MM.1S (cell line): ENCODE measurements at regions not wholly inside any gene's neighbourhood (a gene's known extent, or its start where the extent isn't known, plus 50 kb on each side); places are given as distances from the start of the nearest gene placed in this dataset.

Experiments
- CTCF ChIP-seq: fragments of 300-600 bp; sonication (generic); IDR thresholded peaks from 2 replicates; pipeline ENCODE4 v1.5.1; 2016; ENCODE audit warnings: antibody characterized with exemption, low read length, mixed read lengths
- EZH2 ChIP-seq: fragments of 300-600 bp; sonication (generic); optimal IDR thresholded peaks from 2 replicates; pipeline ENCODE3; 2017; ENCODE audit warnings: low read depth, mild to moderate bottlenecking, antibody characterized with exemption, low read length, mixed read lengths
- EZH2phosphoT487 ChIP-seq: fragments of 300-600 bp; sonication (generic); IDR thresholded peaks from 2 replicates; pipeline ENCODE4 v1.6.1; 2018; ENCODE audit warnings: antibody characterized with exemption, low read length

GRCh38 chr12:46548605-46549071 is 176.1 kb upstream of the SLC38A2 start:
- no peak for TF ChIP-seq CTCF
- no peak for TF ChIP-seq EZH2
- TF ChIP-seq EZH2phosphoT487 = no peak
